ENCODE measurements at regions not wholly inside any gene's neighbourhood (a gene's known extent, or its start where the extent isn't known, plus 50 kb on each side); places are given as distances from the start of the nearest gene placed in this dataset.

DNA sequence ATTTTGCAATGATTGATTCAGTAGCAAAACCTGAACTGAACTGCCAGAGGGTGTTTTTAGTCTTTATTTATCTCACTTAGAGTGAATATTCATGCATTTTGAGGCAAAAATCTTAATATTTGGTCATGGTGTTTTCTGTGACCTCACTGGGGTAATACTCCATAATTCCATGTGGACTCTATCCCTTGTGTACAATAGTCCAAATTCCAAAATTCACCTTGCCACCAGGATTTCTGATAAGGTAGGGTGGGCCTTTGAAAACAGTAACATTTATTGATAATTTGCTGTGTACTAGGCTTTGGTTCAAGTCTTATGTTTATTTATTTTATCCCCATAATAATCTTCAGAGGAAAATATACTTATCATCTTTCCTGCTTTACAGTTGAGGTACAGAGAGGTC lies 68.4 kb upstream of the PDE5A start:
- no peak for TF ChIP-seq CTCF (conservative IDR thresholded peaks at IDR 0.05; ENCODE audit: low read depth, low read length)
- TF ChIP-seq EZH2phosphoT487 (IDR thresholded peaks at IDR 0.05; ENCODE audit: borderline replicate concordance, low read length), result no peak
